ENCODE measurements at regions not wholly inside any gene's neighbourhood (a gene's known extent, or its start where the extent isn't known, plus 50 kb on each side); places are given as distances from the start of the nearest gene placed in this dataset.

- TF ChIP-seq REST (IDR thresholded peaks at IDR 0.05; ENCODE audit: insufficient read depth in 1 of 2, low read depth in 2 of 2, low read length in 2 of 2) (no peak), POLR2AphosphoS5 (IDR thresholded peaks at IDR 0.05; ENCODE audit: low read depth, low read length) (no peak), FOXP2 (optimal IDR thresholded peaks at IDR 0.05; ENCODE audit: borderline replicate concordance, extremely low read depth, extremely low read length, insufficient read depth) (no peak)
These were observed 481.8 kb upstream of the KCNMB2 start for GRCh38 chr3:178054471-178054870.
